GM19238 (cell line): ENCODE measurements at regions not wholly inside any gene's neighbourhood (a gene's known extent, or its start where the extent isn't known, plus 50 kb on each side); places are given as distances from the start of the nearest gene placed in this dataset.
"Not testable (repeated sequence)": the region's sequence is repeated elsewhere in the genome, so short reads cannot be mapped to it uniquely, and the experiment has no call there.

ENCODE experiments used
- DNase-seq: peaks from one replicate; pipeline ENCODE4 v3.0.0; 2011; ENCODE audit warnings: low spot score; ENCODE audit not compliant: insufficient read length

DNA sequence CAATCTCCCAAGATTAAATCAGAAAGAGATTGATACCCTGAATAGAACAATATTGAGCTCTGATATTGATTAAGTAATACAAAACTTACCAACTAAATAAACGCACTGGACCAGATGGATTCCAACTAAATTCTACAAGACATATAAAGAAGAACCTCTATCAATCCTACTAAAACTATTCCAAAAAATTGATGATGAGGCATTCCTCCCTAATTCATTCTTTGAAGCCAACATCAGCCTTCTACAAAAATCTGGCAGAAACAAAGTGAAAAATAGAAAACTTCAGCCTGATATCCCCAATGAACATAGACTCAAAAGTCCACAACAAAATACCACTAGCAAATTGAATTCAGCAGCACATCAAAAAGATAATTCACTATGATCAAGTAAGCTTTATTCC lies 695.5 kb downstream of the NYAP2 start:
- no peak for DNase-seq

DNA sequence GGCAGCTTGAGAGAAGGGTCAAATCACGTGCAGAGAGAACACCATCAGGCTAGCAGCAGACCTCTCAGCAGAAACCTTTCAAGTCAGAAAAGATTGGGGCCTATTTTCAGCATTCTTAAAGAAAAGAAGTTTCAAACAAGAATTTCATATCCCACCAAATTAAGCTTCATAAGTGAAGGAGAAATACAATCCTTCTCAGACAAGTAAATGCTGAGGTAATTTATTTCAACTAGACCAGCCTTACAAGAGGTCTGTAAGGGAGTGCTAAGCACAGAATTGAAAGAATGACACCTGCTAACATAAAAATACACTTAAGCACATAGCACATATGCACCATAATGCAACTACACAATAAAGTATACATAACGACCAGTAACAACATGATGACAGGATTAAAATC lies 693.9 kb downstream of the NYAP2 start:
- DNase-seq, result no peak

DNA sequence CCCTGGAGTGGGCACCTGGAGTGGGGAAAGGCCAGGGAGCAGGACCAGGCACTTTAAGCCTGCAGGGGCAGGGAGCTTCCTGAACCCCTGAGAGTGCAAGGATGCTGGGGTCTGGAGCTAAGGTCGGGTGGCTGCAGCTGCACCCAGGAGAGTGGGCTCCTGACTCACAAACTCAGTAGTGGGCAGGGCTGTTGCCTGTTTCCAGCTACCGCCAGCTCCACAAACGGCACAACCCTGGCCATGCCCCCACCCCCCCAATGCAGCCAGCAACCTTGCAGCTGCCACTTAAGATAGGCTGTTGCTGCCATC lies 688.8 kb downstream of the NYAP2 start:
- no peak for DNase-seq

DNA sequence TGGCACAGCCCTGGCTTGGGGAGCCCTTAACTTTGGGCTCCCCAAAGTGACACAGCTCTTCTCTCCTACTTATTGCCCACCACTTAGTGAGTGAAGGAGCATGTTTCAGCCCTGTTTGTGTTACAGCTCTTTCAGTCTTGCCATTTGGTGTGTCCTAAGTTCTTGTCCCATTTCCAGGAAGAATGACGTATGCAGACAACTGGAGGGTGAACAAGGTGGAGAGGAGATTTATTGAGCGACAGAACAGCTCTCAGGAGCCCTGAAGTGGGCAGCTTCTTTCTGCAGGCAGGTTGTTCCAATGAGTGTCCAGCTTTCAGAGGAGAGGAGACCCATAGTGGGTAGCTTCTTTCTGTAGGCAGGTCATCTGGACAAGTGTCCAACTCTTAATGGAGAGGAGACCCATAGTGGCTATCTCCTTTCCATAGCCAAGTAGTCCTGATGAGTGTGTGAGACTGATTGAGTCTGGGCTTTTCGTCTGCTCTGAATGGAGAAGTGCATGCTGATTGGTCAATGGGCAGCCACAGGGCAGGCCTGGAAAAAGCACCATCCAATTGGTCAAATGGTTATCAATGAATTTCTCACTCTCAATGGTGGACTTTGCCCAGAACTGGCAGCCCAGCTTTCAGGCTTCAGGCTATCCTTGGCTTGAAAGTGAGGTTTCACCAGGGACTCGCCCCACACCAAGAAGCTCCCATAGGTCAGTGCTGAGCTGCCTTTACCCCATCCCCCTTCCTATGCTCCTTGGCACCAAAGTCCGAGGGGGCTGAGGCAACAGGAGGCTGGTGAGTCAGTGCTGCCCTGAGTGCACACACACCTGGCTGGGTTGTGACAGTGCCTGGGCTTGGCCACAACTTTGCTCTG lies 688.2 kb downstream of the NYAP2 start:
- no peak for DNase-seq

DNA sequence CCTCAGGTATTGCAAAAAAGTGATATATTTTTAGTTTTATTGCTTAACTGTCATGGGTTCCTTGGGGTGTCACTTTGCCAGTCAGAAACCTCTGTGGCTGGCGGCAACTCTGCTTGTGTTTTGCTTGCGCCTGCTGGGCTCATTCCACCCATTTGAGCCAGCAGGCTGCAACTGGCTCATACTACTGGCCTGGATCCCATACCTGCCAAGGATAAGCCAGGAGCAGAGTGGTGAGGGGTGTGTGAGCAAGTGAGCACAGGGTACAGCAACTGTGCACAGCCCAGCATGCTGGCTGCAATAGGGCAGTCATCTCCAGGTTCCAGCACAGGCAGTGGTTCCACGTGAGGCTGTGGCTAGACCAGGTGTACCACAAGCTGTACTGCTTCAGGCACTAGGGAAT lies 687.5 kb downstream of the NYAP2 start:
- no peak for DNase-seq

DNA sequence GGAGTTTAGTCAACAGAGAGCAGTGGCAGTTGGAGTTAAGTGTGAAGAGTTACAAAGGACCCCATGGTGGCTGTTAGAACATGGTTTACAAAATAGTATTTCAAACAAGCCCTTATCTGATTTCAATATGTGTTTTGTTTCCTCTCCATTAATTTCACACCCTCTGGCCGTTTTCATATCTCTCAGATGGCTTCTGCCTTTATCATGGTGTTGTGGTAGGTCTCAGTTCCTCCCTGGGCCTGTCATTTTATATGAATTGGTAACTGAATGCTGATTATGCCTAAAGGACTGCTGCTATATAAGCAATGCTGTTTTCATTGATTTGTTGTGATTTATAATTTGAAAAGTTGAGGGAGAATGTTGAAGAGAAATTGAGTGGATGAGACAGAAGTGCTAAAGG lies 686.7 kb downstream of the NYAP2 start:
- DNase-seq, result no peak

DNA sequence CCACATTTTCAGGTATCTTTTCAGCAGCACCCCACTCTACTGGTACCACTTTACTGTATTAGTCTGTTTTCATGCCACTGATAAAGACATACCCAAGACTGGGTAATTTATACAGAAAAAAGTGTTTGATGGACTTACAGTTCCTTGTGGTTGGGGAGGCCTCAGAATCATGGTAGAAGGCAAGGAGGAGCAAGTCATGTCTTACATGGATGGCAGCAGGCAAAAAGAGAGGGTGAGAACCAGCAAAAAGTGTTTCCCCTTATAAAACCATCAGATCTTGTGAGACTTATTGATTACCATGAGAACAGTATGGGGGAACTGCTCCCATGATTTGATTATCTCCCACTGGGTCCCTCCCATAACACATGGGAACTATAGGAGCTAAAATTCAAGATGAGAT lies 685.9 kb downstream of the NYAP2 start:
- DNase-seq, result not testable (repeated sequence)

DNA sequence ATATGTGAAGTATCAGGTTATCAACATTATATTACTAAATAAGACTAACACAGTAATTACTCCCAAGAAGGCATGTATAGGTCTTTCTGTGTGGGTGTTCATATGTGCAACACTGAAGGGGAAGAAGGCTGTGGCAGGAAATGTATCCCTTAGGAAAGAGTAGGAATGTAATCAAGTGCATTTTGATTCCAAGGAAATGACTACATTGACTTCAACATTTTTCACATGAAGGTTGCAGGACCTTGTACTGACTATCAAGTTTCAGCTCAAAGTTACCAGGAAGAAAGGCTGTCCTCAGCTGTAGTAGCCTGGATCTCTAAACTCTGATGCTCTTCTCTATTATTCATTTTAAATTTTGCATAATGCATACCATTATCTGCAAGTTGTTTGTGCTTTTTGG lies 680.8 kb downstream of the NYAP2 start:
- no peak for DNase-seq

DNA sequence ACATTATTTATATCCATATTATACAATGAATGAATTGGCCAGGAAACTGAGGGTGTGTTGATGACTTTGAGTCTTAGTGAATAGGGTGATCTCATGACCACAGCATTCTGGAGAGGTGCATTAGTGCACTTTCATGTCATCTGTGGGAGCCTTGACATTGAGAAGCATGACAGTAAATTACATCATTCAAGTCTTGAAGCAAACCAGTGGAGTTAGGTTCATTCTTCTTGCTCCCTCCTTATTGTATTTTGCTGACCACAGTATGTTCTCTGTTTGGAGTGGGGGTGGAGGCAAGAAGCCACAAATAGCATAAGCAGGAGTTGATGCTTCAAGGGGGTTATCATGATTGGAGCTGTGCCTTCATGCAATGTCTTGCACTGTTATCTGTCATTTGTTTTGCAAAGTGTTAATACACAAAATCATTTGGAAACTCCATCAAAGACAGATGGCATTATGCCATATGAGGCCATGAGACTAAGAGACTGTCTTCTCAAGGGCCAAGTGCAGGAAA lies 680.2 kb downstream of the NYAP2 start:
- no peak for DNase-seq

DNA sequence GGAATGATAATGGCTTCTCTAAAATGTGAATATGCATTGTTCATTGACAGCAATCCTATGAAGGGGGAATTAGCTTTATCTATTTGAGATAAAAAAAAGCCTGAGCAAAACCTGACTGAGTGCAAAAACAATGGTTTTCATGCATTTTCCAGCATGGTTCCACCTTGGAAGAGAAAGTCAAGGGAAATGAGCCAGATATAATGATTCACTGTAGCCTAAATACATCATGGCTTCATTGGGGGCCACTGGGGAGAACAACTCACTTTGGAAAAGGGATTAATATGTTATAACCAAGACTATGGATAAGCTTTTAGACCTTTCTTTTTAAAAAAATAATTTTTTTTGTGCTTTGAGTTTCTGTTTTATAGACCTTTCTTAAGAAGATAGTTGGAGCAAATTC lies 679.7 kb downstream of the NYAP2 start:
- no peak for DNase-seq

DNA sequence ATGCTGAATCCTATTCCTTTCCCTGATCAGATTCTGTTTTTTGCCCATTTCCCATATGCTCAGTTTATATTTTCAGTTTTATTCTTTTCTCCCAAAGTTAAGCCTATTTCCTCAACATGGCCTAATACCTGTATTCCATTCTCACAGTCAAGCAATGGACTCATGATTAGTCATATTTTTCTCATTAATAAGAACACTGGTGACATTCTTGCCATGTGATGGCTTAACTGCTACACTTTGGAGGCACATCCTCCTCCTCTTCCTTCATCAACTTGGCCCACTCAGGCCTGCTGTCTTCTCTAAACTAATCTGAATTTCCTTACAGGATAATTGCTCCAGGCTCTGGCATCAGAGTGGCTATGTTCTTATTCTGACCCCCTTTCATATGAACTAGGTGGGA lies 679.2 kb downstream of the NYAP2 start:
- DNase-seq, result no peak

DNA sequence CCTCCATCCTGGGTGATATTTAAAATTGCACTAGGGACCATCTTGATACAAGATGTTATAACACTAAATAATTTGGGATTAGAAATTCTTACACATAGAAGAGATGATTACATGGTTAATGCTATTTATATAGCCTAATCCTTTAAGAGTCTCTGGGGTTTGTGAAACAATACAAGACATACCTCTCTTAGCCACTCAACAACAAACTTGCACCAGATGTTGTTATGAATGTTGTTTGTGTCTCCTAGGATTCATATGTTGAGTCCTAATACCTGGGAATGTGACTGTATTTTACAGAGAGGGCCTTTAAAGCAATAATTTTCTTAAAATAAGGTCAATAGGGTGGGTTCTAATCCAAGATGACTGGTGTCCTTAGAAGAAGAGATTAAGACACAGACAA lies 678.3 kb downstream of the NYAP2 start:
- no peak for DNase-seq

DNA sequence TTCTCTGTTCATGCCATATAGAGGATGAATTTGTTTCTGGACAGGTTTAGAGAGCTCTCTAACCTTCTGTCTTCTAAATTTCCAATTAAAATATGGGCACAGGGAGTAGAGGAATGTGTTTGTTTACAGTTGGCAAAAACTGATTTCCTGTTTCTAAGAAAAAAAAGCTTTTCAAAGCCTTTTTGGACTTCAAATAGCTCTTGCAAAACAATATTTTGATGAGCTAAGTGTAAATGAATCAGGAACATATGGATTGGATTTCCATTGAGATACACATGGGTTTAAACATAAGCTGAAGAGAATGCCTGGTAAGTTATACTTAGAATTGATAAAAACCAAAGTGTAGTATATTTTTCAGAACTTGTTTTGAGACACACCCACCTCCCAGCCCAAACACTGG lies 677.5 kb downstream of the NYAP2 start:
- no peak for DNase-seq

DNA sequence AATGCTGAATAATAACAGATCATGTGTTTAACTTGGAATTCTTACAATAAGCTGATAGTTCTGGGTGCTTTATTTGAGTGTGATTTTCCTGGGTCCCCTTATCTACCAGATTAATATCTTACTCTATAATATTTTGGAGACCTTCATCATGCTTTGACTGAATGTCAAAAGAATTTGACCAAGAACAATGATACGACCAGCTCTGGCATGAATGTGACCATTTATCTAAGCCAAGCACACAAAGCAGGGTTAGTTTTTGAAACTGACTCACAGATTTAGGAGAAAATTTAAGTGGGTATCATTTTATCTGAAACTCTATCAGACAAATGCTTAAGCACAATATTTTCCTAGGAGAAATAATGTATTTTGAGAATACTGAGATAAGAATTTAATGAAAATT lies 677.0 kb downstream of the NYAP2 start:
- DNase-seq, result no peak

DNA sequence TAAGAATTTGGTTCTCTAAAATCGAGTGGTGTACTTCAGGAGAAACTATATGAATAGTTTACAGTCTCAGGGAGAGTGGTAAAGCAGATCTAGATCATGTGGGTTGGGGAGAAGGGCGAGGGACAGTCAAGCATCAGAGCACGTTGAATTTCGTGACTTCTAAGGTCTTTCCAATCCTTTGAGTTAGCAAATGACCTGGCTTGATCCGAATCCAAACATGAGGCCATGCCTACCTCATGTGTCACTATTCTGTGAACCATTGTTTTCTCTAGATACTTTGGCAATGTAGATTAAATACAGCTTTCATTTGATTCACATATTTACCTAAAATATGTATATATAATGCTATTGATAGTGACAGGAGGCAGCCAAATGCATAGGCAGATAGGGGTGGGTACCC lies 674.9 kb downstream of the NYAP2 start:
- DNase-seq, result no peak

DNA sequence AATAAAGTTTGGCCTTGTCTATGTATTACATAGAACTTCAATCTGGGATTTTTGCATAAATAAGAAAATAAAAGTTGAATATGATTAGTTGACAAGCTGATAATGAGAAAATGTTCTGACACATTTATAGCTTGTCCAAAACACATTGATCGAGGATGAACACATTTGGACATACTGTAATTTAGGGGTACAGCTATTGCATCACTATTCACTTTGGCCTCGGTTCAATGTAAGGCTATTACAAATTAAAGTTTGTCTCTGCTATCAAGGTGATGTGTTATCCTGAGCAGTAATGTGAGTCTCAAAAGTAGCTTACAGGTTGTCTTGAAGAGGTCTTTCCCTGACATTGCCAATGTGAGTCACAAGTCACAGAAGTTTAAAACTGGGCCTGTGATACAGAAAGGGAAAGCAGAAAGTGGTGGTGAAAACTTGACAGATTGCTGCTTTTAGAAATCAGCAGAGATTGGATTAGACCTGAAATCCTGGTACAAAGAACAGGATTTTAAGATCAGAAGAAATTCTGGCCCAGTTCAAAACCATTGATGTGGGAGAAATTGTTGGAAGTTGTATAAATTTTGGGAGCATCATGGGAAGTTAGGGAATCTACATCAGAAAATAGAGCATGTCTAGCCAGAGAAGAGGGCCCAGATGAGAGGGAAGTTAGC lies 674.1 kb downstream of the NYAP2 start:
- no peak for DNase-seq

DNA sequence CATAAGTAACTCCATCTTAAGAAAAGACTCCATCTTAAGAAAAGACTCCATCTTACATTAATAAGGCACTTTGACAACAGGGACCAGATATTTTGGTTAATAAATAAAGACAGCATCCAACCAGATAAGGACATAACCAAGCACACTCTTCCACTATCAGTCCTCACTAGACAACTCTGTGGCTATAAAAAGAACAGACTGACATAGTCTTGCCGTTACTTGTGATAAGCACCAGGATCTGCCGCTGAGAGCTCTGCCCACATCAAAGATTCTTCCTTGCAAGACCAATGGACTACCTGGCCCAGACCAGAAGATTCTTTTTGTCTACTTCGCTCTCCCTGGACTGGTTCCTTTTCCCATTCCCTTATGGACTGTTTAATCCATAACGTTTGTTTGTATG lies 667.4 kb downstream of the NYAP2 start:
- DNase-seq, result no peak

DNA sequence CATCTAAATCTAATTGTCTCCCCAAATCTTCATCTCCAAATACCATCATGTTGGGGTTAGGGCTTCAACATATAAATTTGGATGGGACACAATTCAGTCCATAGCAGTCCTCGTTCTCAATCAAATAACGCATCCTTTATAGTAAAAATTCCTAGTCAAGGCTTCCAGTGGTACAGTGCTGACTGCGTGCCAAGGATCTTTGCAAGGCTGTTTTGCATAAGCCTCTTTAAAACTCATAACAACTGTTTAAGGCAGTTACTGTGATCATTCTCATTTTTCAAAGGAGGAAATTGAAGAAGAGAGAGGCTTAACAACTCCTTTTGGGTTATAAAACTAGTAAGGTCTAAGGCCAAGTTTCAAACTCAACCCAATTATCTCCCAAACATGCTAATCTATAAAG lies 666.9 kb downstream of the NYAP2 start:
- DNase-seq, result no peak

DNA sequence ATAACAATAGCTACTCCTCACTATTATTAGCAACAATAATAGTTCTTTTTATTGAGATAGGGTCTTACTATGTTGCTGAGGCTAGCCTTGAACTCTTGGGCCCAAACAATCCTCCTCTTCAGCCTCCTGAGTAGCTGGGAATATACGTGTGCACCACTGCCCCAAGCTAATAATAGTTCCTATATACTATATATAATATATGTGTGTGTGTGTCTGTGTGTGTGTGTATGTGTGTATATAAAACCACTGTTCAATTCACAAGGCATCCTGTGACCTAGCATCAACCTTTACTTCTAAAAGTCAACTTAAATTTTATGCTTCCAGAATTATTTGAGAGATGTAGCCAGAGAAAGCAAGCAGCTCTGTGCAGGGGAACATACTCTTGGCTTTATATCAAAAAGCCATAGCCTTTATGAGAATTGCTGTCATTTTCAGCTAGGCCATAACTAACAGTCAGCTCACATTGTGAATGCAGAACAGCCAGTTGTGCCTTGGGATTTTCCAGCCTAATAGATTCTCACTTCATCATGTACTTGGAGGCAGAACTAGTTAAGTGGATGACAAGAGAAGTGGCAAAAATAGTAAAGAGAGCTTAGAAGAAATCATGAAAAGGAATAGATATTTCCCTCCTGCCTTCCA lies 665.5 kb downstream of the NYAP2 start:
- no peak for DNase-seq

DNA sequence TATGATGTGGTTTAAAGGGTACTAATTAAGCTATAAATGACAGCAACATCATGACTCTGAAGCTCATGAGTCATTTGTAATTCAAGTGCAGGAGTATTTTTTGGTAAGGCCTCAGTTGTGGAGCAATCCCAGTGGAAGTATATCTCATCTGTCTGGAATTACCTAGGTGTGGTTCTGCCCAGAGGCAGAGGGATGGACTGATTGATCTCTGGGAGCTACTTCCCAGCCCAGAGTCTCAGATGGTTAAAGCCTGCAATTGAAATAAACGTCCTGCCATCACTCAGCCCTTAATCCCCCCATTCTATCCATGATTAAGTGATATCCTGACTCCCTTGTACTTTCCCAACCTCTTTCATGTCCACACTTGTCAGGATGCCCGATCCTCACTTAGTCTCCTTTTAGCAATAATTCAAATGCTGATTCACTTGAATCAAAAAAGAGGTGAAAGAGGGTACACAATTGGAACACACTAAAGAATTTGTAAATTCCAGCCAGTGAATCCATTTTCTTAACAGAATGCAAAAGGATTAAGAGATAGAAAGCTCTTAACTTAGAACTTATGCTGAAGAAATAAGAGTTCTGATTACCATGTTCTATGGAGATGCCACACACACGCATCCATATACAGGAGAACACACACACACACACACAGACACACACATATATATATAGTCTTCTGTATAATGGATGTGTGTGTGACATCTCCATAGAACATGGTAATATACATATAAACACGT lies 664.4 kb downstream of the NYAP2 start:
- no peak for DNase-seq

DNA sequence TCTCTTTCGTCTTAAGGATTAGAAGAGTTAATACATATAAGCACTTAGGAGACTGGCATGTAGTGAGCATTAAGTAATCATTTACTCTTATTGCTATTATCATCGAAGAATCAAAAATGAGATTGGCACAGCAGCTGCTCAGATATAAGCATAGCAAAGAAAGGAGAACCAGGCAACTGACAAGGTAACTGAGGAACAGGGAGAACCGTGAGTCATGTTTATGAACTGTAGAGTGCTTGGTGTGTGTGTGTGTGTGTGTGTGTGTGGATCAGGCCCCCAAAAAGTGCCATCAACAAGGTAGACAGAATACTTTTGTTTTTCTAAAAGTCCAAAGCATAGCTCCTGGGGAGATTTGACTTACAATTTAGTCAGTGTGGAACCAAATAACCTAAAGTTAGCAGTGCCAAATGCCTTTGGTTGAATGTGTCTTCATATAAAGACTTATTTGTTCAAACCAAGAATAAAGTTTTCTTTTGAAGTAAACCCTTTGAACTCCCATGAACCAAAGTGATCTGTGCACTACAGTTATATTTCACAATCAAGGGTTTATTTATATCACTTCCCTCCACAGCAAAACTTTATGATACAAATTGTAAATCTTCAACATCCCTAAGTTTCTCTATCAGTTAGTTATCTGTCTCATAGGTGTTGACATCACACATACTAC lies 660.6 kb downstream of the NYAP2 start:
- no peak for DNase-seq
